Spleen (tissue), 7 donors: ENCODE measurements at regions not wholly inside any gene's neighbourhood (a gene's known extent, or its start where the extent isn't known, plus 50 kb on each side); places are given as distances from the start of the nearest gene placed in this dataset.

Experiments used
- POLR2A ChIP-seq, 3 donors: fragments of 450-650 bp; IDR thresholded peaks; one replicate each; pipeline ENCODE4 v1.5.1; 2017; ENCODE audit warnings: antibody characterized with exemption in 3 of 3, mild to moderate bottlenecking in 1 of 3
- POLR2AphosphoS5 ChIP-seq, 3 donors: sonication (generic); formaldehyde crosslinking; IDR thresholded peaks; one replicate each; pipeline ENCODE4 v1.5.1; 2017; ENCODE audit warnings: antibody characterized with exemption in 3 of 3
- TF ChIP-seq, protein P1 (sequence below), 11 experiments: fragments of 200-600 bp in 7 of 11; fragments of 450-650 bp in 4 of 11; sonication (generic) in 4 of 11; IDR thresholded peaks in 8 of 11; conservative IDR thresholded peaks in 3 of 11; 1 replicate in 7 of 11; 2 replicates in 4 of 11; pipeline versions ENCODE4 v1.4.0 to v1.8.0; 2016 to 2021; ENCODE audit warnings: antibody characterized with exemption in 11 of 11, inconsistent platforms in 4 of 11, mild to moderate bottlenecking in 1 of 11
- donor health status: DM: no; HTN: no; CAD: no; lungs with moderate emphysema.
- donor health status: DM: no; HTN: no; CAD: no.
- donor health status: DM: no; HTN: no; CAD: no.

DNA sequence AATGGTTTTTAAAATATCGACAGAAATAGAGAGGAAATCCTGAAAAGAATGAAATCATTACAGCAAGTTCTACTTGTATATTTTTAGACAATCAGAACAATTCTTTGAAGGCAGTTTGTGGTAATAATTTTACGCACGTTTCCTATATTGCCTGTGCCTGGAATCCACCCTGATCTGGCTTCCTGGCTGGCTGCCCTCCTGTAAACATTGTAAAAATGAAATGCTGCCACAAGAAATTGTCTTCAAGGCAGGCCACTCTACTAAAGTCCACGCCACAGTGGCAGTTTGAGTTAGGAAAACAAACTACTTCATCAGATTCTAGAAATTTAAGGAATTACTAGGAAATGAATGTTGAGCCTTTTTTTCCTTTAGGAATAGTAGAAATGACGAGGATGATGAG is 454.5 kb upstream of the NR5A2 start:
- TF ChIP-seq, protein P1, sequence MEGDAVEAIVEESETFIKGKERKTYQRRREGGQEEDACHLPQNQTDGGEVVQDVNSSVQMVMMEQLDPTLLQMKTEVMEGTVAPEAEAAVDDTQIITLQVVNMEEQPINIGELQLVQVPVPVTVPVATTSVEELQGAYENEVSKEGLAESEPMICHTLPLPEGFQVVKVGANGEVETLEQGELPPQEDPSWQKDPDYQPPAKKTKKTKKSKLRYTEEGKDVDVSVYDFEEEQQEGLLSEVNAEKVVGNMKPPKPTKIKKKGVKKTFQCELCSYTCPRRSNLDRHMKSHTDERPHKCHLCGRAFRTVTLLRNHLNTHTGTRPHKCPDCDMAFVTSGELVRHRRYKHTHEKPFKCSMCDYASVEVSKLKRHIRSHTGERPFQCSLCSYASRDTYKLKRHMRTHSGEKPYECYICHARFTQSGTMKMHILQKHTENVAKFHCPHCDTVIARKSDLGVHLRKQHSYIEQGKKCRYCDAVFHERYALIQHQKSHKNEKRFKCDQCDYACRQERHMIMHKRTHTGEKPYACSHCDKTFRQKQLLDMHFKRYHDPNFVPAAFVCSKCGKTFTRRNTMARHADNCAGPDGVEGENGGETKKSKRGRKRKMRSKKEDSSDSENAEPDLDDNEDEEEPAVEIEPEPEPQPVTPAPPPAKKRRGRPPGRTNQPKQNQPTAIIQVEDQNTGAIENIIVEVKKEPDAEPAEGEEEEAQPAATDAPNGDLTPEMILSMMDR (IDR thresholded peaks at IDR 0.05 in 8 of 11, conservative IDR thresholded peaks at IDR 0.05 in 3 of 11) = no peak
- TF ChIP-seq POLR2AphosphoS5 (IDR thresholded peaks at IDR 0.05) (no peak), POLR2A (IDR thresholded peaks at IDR 0.05) (no peak)
